GM18511 (cell line): ENCODE measurements at regions not wholly inside any gene's neighbourhood (a gene's known extent, or its start where the extent isn't known, plus 50 kb on each side); places are given as distances from the start of the nearest gene placed in this dataset.
"Not testable (repeated sequence)": the region's sequence is repeated elsewhere in the genome, so short reads cannot be mapped to it uniquely, and the experiment has no call there.

ENCODE experiments used
- ATAC-seq: cut with Tn5 transposase; IDR thresholded peaks from one replicate; pipeline ENCODE4 v1.9.1; 2021; ENCODE audit warnings: mild to moderate bottlenecking, moderate library complexity; ENCODE audit not compliant: unreplicated experiment

- no peak for ATAC-seq
Observed at GRCh38 chr6:85111481-85112011, 338.3 kb upstream of the NT5E start.

- ATAC-seq: no peak
Observed at GRCh38 chr6:85110943-85111342, 338.9 kb upstream of the NT5E start.

- no peak for ATAC-seq
Observed at GRCh38 chr6:85107701-85108100, 342.2 kb upstream of the NT5E start.

- ATAC-seq: no peak
Observed at GRCh38 chr6:85096976-85097375, 332.6 kb upstream of the TBX18 start.

GRCh38 chr6:85092226-85092625, 327.8 kb upstream of the TBX18 start:
- no peak for ATAC-seq

- no peak for ATAC-seq
Observed at GRCh38 chr6:85089255-85089654, 324.9 kb upstream of the TBX18 start.

- ATAC-seq: no peak
Observed at GRCh38 chr6:85085875-85086274, 321.5 kb upstream of the TBX18 start.

- ATAC-seq: no peak
Observed at GRCh38 chr6:85081102-85081501, 316.7 kb upstream of the TBX18 start.

- no peak for ATAC-seq
Observed at GRCh38 chr6:85079761-85080160, 315.4 kb upstream of the TBX18 start.

- ATAC-seq: no peak
Observed at GRCh38 chr6:85078058-85078457, 313.7 kb upstream of the TBX18 start.

- ATAC-seq: no peak
Observed at GRCh38 chr6:85077098-85077497, 312.7 kb upstream of the TBX18 start.

GRCh38 chr6:85071845-85072244, 307.4 kb upstream of the TBX18 start:
- not testable (repeated sequence) for ATAC-seq

GRCh38 chr6:85069577-85069976, 305.2 kb upstream of the TBX18 start:
- ATAC-seq: no peak

GRCh38 chr6:85068221-85068620, 303.8 kb upstream of the TBX18 start:
- no peak for ATAC-seq

- no peak for ATAC-seq
Observed at GRCh38 chr6:85066266-85066665, 301.9 kb upstream of the TBX18 start.

GRCh38 chr6:85065831-85066230, 301.4 kb upstream of the TBX18 start:
- no peak for ATAC-seq

- no peak for ATAC-seq
Observed at GRCh38 chr6:85063611-85064010, 299.2 kb upstream of the TBX18 start.

GRCh38 chr6:85062884-85063283, 298.5 kb upstream of the TBX18 start:
- no peak for ATAC-seq

GRCh38 chr6:85058806-85059205, 294.4 kb upstream of the TBX18 start:
- no peak for ATAC-seq

- ATAC-seq: no peak
Observed at GRCh38 chr6:85050149-85050548, 285.8 kb upstream of the TBX18 start.

GRCh38 chr6:85049282-85049681, 284.9 kb upstream of the TBX18 start:
- no peak for ATAC-seq

GRCh38 chr6:85047818-85048217, 283.4 kb upstream of the TBX18 start:
- ATAC-seq: no peak

GRCh38 chr6:85045767-85046166, 281.4 kb upstream of the TBX18 start:
- ATAC-seq: not testable (repeated sequence)

GRCh38 chr6:85044361-85044760, 280.0 kb upstream of the TBX18 start:
- no peak for ATAC-seq
